Fibroblast of lung (primary cell): ENCODE measurements at regions not wholly inside any gene's neighbourhood (a gene's known extent, or its start where the extent isn't known, plus 50 kb on each side); places are given as distances from the start of the nearest gene placed in this dataset.

Experiments
- DNase-seq, 2 donors: peaks; one replicate each; pipeline versions ENCODE4 v3.0.0 to v3.0.0-alpha.2; 2010; ENCODE audit warnings: low read depth in 2 of 2
- H2AFZ ChIP-seq: 2 replicates; pipeline ENCODE4 v1.5.1; 2012; ENCODE audit warnings: low read length, control low read depth, inconsistent platforms
- H3K27ac ChIP-seq: 2 replicates; pipeline ENCODE4 v1.5.1; 2011; ENCODE audit warnings: low read length, control low read depth; ENCODE audit not compliant: insufficient read depth
- H3K27me3 ChIP-seq: 2 replicates; pipeline ENCODE4 v1.5.1; 2011; ENCODE audit warnings: mild to moderate bottlenecking, low read length; ENCODE audit not compliant: control insufficient read depth, insufficient read depth
- H3K36me3 ChIP-seq: 2 replicates; pipeline ENCODE4 v1.5.1; 2011; ENCODE audit warnings: low read length; ENCODE audit not compliant: control insufficient read depth, insufficient read depth
- H3K4me1 ChIP-seq: 2 replicates; pipeline ENCODE4 v1.5.1; 2011; ENCODE audit warnings: low read length; ENCODE audit not compliant: control insufficient read depth, insufficient read depth; ENCODE audit errors: extremely low read depth
- H3K4me2 ChIP-seq: 2 replicates; pipeline ENCODE4 v1.5.1; 2011; ENCODE audit warnings: low read length, control low read depth; ENCODE audit not compliant: insufficient read depth; ENCODE audit errors: extremely low read depth
- H3K4me3 ChIP-seq, 4 experiments: fragments of 200-600 bp in 1 of 4; sonication (generic) in 1 of 4; replicated peaks in 1 of 4; 2 replicates each; pipeline ENCODE4 v1.5.1; 2011 to 2016; ENCODE audit warnings: low read length in 4 of 4, low read depth in 3 of 4, mild to moderate bottlenecking in 3 of 4, control low read depth in 2 of 4, inconsistent platforms in 1 of 4, mixed read lengths in 1 of 4; ENCODE audit not compliant: insufficient read depth in 1 of 4; ENCODE audit errors: control extremely low read depth in 1 of 4
- H3K79me2 ChIP-seq: 2 replicates; pipeline ENCODE4 v1.5.1; 2012; ENCODE audit warnings: mild to moderate bottlenecking, low read length, inconsistent platforms; ENCODE audit not compliant: control insufficient read depth, insufficient read depth
- H3K9ac ChIP-seq: 2 replicates; pipeline ENCODE4 v1.5.1; 2011; ENCODE audit warnings: mild to moderate bottlenecking, low read length, control low read depth; ENCODE audit not compliant: insufficient read depth
- H3K9me3 ChIP-seq: 2 replicates; pipeline ENCODE4 v1.5.1; 2012; ENCODE audit warnings: low read depth, low read length; ENCODE audit not compliant: control insufficient read depth, insufficient read depth
- H4K20me1 ChIP-seq: 2 replicates; pipeline ENCODE4 v1.5.1; 2011; ENCODE audit warnings: low read length; ENCODE audit not compliant: control insufficient read depth, insufficient read depth; ENCODE audit errors: extremely low read depth
- CTCF ChIP-seq, 2 donors: IDR thresholded peaks in 1 of 2; conservative IDR thresholded peaks in 1 of 2; 1 replicate in 1 of 2; 2 replicates in 1 of 2; pipeline ENCODE4 v1.5.1; 2011 to 2012; ENCODE audit warnings: low read length in 2 of 2, control low read depth in 1 of 2, inconsistent platforms in 1 of 2, low read depth in 1 of 2, mild to moderate bottlenecking in 1 of 2
- EZH2 ChIP-seq: IDR thresholded peaks from 2 replicates; pipeline ENCODE4 v1.5.1; 2012; ENCODE audit warnings: low read length, control low read depth, mild to moderate bottlenecking; ENCODE audit errors: missing control alignments

GRCh38 chr5:166716856-166717492 lies 1574.5 kb upstream of the WWC1 start:
- Histone ChIP-seq H3K4me1 (no peaks in the 10 kb centered on the region), H3K4me3 (no peak overlapping the region), H3K9ac (no peak overlapping the region), H2AFZ (no peak overlapping the region), H3K9me3 (no peaks in the 10 kb centered on the region), H3K27ac (no peak overlapping the region), H3K4me2 (no peak overlapping the region), H4K20me1 (no peaks in the 10 kb centered on the region), H3K27me3 (no peaks in the 10 kb centered on the region), H3K79me2 (no peaks in the 10 kb centered on the region), H3K36me3 (no peaks in the 10 kb centered on the region)
- no peak for TF ChIP-seq CTCF (conservative IDR thresholded peaks at IDR 0.05 in 1 of 2, IDR thresholded peaks at IDR 0.05 in 1 of 2; ENCODE audit: low read depth in 1 of 2, low read length in 2 of 2)
- no peak for TF ChIP-seq EZH2
- no peak for DNase-seq

GRCh38 chr5:166719991-166720390 lies 1571.5 kb upstream of the WWC1 start:
- Histone ChIP-seq H3K9me3 (no peaks in the 10 kb centered on the region), H2AFZ (no peak overlapping the region), H3K4me1 (no peaks in the 10 kb centered on the region), H3K27ac (no peak overlapping the region), H3K27me3 (no peaks in the 10 kb centered on the region), H3K79me2 (no peaks in the 10 kb centered on the region), H3K4me2 (no peak overlapping the region), H4K20me1 (no peaks in the 10 kb centered on the region), H3K9ac (no peak overlapping the region), H3K36me3 (no peaks in the 10 kb centered on the region), H3K4me3 (no peak overlapping the region)
- peak in 1 of 2 donors; percentile 18 for DNase-seq
- TF ChIP-seq EZH2 (no peak), CTCF (conservative IDR thresholded peaks at IDR 0.05 in 1 of 2, IDR thresholded peaks at IDR 0.05 in 1 of 2; ENCODE audit: low read depth in 1 of 2, low read length in 2 of 2) (no peak)

- Histone ChIP-seq H3K4me3 (no peak overlapping the region), H3K27me3 (no peaks in the 10 kb centered on the region), H3K27ac (no peak overlapping the region), H4K20me1 (no peaks in the 10 kb centered on the region), H3K9ac (no peak overlapping the region), H3K36me3 (no peaks in the 10 kb centered on the region), H3K9me3 (no peaks in the 10 kb centered on the region), H3K4me2 (no peak overlapping the region), H3K79me2 (no peaks in the 10 kb centered on the region), H2AFZ (no peak overlapping the region), H3K4me1 (no peaks in the 10 kb centered on the region)
- TF ChIP-seq EZH2 (no peak), CTCF (conservative IDR thresholded peaks at IDR 0.05 in 1 of 2, IDR thresholded peaks at IDR 0.05 in 1 of 2; ENCODE audit: low read depth in 1 of 2, low read length in 2 of 2) (no peak)
- peak; percentile 58 to 63 for DNase-seq
Observed at GRCh38 chr5:166722939-166723338, 1568.5 kb upstream of the WWC1 start.
